K562 (cell line): ENCODE measurements at regions not wholly inside any gene's neighbourhood (a gene's known extent, or its start where the extent isn't known, plus 50 kb on each side); places are given as distances from the start of the nearest gene placed in this dataset.

Experiments used
- ATAC-seq: fragments of 200-7000 bp; cut with Tn5 transposase; 3 replicates; pipeline ENCODE4 v1.9.1; 2020; ENCODE audit warnings: moderate library complexity
- BruUV-seq: library from RNA; stranded (reverse); fragments of 400-500 nt; replicated peaks from 2 replicates; lab custom pipeline; 2021; lab: Mats Ljungman, UMichigan
- CTCF ChIA-PET: fragments of 300-600 bp; formaldehyde crosslinking; extraction: SDS; loops from one replicate; lab custom pipeline; 2021; ENCODE audit warnings: low intra/inter-chr PET ratio; lab: Yijun Ruan, JAX
- POLR2A ChIA-PET: fragments of 300-600, 350-650 bp; sonication (Branson Sonifier 250); formaldehyde crosslinking; extraction: SDS; loops from one replicate; lab custom pipeline; 2021; ENCODE audit warnings: antibody characterized with exemption, inconsistent platforms; lab: Yijun Ruan, JAX
- DNase-seq, 4 experiments: peaks; one replicate each; pipeline versions ENCODE4 v3.0.0 to v3.0.0-alpha.2; 2011 to 2018; ENCODE audit warnings: low spot score in 3 of 4, mixed read lengths in 3 of 4; ENCODE audit errors: extremely low read depth in 1 of 4
- FAIRE-seq: peaks from 2 replicates; lab custom pipeline; 2011; peaks lifted over from hg19 to GRCh38; lab: Jason Lieb, UNC
- H2AFZ ChIP-seq: 2 replicates; pipeline ENCODE4 v1.6.0; 2011; ENCODE audit warnings: low read depth, low read length, control low read depth, inconsistent platforms
- H3K27ac ChIP-seq: fragments of 200-600 bp; 3 replicates; pipeline ENCODE4 v1.8.0; 2011; ENCODE audit warnings: low read depth, mild to moderate bottlenecking, control low read depth, inconsistent platforms, low read length, moderate library complexity, mixed read lengths; ENCODE audit errors: extremely low read depth
- H3K27me3 ChIP-seq, 2 experiments: fragments of 300-600 bp in 1 of 2; 2 replicates in 1 of 2; 3 replicates in 1 of 2; pipeline versions ENCODE4 v1.6.0 to v1.8.0; 2011; ENCODE audit warnings: inconsistent platforms in 2 of 2, low read length in 2 of 2, mild to moderate bottlenecking in 1 of 2, mixed read lengths in 1 of 2, moderate library complexity in 1 of 2; ENCODE audit not compliant: control insufficient read depth in 2 of 2, insufficient read depth in 2 of 2
- H3K36me3 ChIP-seq: fragments of 300-600 bp; 3 replicates; pipeline ENCODE4 v1.8.0; 2011; ENCODE audit warnings: mild to moderate bottlenecking, low read length, inconsistent platforms; ENCODE audit not compliant: control insufficient read depth, insufficient read depth
- H3K4me1 ChIP-seq, 2 experiments: fragments of 200-600 bp in 1 of 2; replicated peaks in 1 of 2; 2 replicates in 1 of 2; 3 replicates in 1 of 2; pipeline versions ENCODE4 v1.5.1 to v1.8.0; 2011; ENCODE audit warnings: inconsistent platforms in 2 of 2, low read length in 2 of 2, mild to moderate bottlenecking in 1 of 2, mixed read lengths in 1 of 2, moderate library complexity in 1 of 2; ENCODE audit not compliant: control insufficient read depth in 2 of 2, insufficient read depth in 2 of 2
- H3K4me2 ChIP-seq: 2 replicates; pipeline ENCODE4 v1.6.1; 2011; ENCODE audit warnings: low read length, control low read depth, inconsistent platforms, mixed read lengths; ENCODE audit not compliant: insufficient read depth
- H3K4me3 ChIP-seq: fragments of 200-600 bp; sonication (generic), shearing (Covaris generic); 2 replicates; pipeline ENCODE4 v1.5.1; 2016; ENCODE audit warnings: control low read depth, inconsistent platforms
- H3K79me2 ChIP-seq: fragments of 200-600 bp; 3 replicates; pipeline ENCODE4 v1.8.0; 2011; ENCODE audit warnings: low read length, inconsistent platforms; ENCODE audit not compliant: control insufficient read depth, insufficient read depth
- H3K9ac ChIP-seq, 2 experiments: 2 replicates each; pipeline versions ENCODE4 v1.6.0 to v1.6.1; 2011; ENCODE audit warnings: low read depth in 2 of 2, low read length in 2 of 2, control low read depth in 1 of 2, inconsistent platforms in 1 of 2, mild to moderate bottlenecking in 1 of 2, mixed read lengths in 1 of 2; ENCODE audit not compliant: insufficient read depth in 1 of 2
- H3K9me1 ChIP-seq: one replicate; pipeline ENCODE4 v1.6.0; 2011; ENCODE audit warnings: inconsistent platforms, mild to moderate bottlenecking, low read length, moderate library complexity; ENCODE audit not compliant: control insufficient read depth, insufficient read depth
- H3K9me3 ChIP-seq: replicated peaks from 2 replicates; pipeline ENCODE4 v1.5.1; 2011; ENCODE audit warnings: low read depth, low read length, inconsistent platforms; ENCODE audit not compliant: control insufficient read depth, insufficient read depth
- H4K20me1 ChIP-seq: replicated peaks from 2 replicates; pipeline ENCODE4 v1.6.1; 2011; ENCODE audit warnings: low read length, inconsistent platforms, mixed read lengths; ENCODE audit not compliant: control insufficient read depth, insufficient read depth
- ZNF165 ChIP-seq: fragments of 250-450 bp; sonication (Bioruptor Pico); IDR thresholded peaks from 2 replicates; pipeline ENCODE4 v1.4.0; 2020; ENCODE audit warnings: borderline replicate concordance
- ZZZ3 ChIP-seq: fragments of 450-650 bp; IDR thresholded peaks from 2 replicates; pipeline ENCODE4 v1.6.1; 2016; ENCODE audit warnings: antibody characterized with exemption, mild to moderate bottlenecking, moderate library complexity
- WGBS: fragments of 100-300 bp; shearing (Covaris generic); methylation state at CpG from one replicate; pipeline ENCODE4 v1.1.6; 2016; ENCODE audit warnings: low coverage, mixed read lengths; ENCODE audit not compliant: insufficient coverage; ENCODE audit errors: missing lambda C conversion rate; 5-methylcytosine and 5-hydroxymethylcytosine counted together
- in situ Hi-C: fragments of 300-500 bp; cut with MboI; formaldehyde crosslinking; loops from 4 replicates; pipeline ENCODE4 v1.15.0; 2018; ENCODE audit warnings: inconsistent platforms, mixed read lengths
- intact Hi-C: fragments of 100-400 bp; cut with micrococcal nuclease; formaldehyde crosslinking; loops from 2 replicates; pipeline ENCODE4 v1.14.2; 2022
- TF ChIP-seq, protein P1 (sequence below): fragments of 450-650 bp; IDR thresholded peaks from 2 replicates; pipeline ENCODE4 v1.6.1; 2016; ENCODE audit warnings: mild to moderate bottlenecking, moderate library complexity

DNA sequence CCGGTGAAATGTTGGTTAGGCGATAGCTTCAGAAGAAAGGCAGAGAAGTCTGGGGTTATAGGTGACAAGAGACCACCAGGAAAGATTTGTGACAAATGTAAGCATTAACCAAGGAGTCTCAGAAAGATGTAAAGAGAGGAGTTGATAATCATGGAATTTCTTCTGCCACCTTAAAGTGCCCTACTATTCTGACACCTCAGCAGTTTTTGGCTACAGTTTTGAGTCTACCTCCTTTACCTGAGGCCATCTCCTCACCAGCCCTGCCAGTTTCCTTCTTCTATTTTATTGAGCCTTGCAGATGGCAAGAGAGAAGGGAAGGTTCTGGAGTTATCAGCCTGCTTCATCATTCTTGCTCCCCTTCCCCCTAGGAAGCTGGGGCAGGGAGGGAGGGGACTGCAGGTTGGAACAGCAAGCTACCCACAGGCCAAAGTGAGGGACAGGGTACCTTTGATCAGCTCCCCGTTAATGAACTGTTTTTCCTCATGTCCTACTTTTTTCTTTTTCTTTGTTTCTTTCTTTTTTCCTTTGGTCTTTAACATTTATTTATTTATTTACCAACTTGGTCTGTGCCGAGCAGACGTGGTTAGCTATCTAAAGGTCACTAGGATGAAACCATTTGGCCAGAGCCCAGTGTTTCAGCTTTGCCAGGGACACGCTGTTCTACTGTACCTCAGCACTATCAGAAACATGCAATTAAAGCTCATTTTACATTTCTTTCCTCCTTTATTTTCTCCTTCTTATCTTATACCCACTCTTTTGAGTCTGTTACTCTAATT is 438.7 kb upstream of the AR start:
- CTCF ChIA-PET = no interaction called here
- POLR2A ChIA-PET = no interaction called here
- in situ Hi-C loops (no loop called here), intact Hi-C loops (no loop called here)
- no peak overlapping the region for H2AFZ ChIP-seq
- no peaks in the 10 kb centered on the region for H3K4me1 ChIP-seq
- no peaks in the 10 kb centered on the region for H3K9me3 ChIP-seq
- H3K79me2 ChIP-seq = no peaks in the 10 kb centered on the region
- ATAC-seq = no peak
- no TSS peak for BruUV-seq
- H3K4me3 ChIP-seq = no peak overlapping the region
- H3K27ac ChIP-seq = no peak overlapping the region
- no peaks in the 10 kb centered on the region for H3K9me1 ChIP-seq
- no peaks in the 10 kb centered on the region for H3K27me3 ChIP-seq
- WGBS = 0% methylated on average over 6 of the region's 6 CpGs
- no peaks in the 10 kb centered on the region for H3K36me3 ChIP-seq
- H3K4me2 ChIP-seq = no peak overlapping the region
- TF ChIP-seq ZZZ3 (no peak), ZNF165 (CRISPR knock-in tag) (no peak)
- TF ChIP-seq, protein P1, sequence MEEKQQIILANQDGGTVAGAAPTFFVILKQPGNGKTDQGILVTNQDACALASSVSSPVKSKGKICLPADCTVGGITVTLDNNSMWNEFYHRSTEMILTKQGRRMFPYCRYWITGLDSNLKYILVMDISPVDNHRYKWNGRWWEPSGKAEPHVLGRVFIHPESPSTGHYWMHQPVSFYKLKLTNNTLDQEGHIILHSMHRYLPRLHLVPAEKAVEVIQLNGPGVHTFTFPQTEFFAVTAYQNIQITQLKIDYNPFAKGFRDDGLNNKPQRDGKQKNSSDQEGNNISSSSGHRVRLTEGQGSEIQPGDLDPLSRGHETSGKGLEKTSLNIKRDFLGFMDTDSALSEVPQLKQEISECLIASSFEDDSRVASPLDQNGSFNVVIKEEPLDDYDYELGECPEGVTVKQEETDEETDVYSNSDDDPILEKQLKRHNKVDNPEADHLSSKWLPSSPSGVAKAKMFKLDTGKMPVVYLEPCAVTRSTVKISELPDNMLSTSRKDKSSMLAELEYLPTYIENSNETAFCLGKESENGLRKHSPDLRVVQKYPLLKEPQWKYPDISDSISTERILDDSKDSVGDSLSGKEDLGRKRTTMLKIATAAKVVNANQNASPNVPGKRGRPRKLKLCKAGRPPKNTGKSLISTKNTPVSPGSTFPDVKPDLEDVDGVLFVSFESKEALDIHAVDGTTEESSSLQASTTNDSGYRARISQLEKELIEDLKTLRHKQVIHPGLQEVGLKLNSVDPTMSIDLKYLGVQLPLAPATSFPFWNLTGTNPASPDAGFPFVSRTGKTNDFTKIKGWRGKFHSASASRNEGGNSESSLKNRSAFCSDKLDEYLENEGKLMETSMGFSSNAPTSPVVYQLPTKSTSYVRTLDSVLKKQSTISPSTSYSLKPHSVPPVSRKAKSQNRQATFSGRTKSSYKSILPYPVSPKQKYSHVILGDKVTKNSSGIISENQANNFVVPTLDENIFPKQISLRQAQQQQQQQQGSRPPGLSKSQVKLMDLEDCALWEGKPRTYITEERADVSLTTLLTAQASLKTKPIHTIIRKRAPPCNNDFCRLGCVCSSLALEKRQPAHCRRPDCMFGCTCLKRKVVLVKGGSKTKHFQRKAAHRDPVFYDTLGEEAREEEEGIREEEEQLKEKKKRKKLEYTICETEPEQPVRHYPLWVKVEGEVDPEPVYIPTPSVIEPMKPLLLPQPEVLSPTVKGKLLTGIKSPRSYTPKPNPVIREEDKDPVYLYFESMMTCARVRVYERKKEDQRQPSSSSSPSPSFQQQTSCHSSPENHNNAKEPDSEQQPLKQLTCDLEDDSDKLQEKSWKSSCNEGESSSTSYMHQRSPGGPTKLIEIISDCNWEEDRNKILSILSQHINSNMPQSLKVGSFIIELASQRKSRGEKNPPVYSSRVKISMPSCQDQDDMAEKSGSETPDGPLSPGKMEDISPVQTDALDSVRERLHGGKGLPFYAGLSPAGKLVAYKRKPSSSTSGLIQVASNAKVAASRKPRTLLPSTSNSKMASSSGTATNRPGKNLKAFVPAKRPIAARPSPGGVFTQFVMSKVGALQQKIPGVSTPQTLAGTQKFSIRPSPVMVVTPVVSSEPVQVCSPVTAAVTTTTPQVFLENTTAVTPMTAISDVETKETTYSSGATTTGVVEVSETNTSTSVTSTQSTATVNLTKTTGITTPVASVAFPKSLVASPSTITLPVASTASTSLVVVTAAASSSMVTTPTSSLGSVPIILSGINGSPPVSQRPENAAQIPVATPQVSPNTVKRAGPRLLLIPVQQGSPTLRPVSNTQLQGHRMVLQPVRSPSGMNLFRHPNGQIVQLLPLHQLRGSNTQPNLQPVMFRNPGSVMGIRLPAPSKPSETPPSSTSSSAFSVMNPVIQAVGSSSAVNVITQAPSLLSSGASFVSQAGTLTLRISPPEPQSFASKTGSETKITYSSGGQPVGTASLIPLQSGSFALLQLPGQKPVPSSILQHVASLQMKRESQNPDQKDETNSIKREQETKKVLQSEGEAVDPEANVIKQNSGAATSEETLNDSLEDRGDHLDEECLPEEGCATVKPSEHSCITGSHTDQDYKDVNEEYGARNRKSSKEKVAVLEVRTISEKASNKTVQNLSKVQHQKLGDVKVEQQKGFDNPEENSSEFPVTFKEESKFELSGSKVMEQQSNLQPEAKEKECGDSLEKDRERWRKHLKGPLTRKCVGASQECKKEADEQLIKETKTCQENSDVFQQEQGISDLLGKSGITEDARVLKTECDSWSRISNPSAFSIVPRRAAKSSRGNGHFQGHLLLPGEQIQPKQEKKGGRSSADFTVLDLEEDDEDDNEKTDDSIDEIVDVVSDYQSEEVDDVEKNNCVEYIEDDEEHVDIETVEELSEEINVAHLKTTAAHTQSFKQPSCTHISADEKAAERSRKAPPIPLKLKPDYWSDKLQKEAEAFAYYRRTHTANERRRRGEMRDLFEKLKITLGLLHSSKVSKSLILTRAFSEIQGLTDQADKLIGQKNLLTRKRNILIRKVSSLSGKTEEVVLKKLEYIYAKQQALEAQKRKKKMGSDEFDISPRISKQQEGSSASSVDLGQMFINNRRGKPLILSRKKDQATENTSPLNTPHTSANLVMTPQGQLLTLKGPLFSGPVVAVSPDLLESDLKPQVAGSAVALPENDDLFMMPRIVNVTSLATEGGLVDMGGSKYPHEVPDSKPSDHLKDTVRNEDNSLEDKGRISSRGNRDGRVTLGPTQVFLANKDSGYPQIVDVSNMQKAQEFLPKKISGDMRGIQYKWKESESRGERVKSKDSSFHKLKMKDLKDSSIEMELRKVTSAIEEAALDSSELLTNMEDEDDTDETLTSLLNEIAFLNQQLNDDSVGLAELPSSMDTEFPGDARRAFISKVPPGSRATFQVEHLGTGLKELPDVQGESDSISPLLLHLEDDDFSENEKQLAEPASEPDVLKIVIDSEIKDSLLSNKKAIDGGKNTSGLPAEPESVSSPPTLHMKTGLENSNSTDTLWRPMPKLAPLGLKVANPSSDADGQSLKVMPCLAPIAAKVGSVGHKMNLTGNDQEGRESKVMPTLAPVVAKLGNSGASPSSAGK = no peak
- FAIRE-seq = no peak
- DNase-seq = no peak
- no peaks in the 10 kb centered on the region for H4K20me1 ChIP-seq
- H3K9ac ChIP-seq = no peak overlapping the region
